ENCODE measurements at regions not wholly inside any gene's neighbourhood (a gene's known extent, or its start where the extent isn't known, plus 50 kb on each side); places are given as distances from the start of the nearest gene placed in this dataset.

GRCh38 chr3:101950985-101951733, 101.8 kb downstream of the NFKBIZ start:
- TF ChIP-seq, protein P1, sequence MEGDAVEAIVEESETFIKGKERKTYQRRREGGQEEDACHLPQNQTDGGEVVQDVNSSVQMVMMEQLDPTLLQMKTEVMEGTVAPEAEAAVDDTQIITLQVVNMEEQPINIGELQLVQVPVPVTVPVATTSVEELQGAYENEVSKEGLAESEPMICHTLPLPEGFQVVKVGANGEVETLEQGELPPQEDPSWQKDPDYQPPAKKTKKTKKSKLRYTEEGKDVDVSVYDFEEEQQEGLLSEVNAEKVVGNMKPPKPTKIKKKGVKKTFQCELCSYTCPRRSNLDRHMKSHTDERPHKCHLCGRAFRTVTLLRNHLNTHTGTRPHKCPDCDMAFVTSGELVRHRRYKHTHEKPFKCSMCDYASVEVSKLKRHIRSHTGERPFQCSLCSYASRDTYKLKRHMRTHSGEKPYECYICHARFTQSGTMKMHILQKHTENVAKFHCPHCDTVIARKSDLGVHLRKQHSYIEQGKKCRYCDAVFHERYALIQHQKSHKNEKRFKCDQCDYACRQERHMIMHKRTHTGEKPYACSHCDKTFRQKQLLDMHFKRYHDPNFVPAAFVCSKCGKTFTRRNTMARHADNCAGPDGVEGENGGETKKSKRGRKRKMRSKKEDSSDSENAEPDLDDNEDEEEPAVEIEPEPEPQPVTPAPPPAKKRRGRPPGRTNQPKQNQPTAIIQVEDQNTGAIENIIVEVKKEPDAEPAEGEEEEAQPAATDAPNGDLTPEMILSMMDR (IDR thresholded peaks at IDR 0.05 in 2 of 3, conservative IDR thresholded peaks at IDR 0.05 in 1 of 3; ENCODE audit: control insufficient read depth in 2 of 3, extremely low read depth in 1 of 3, insufficient read depth in 1 of 3, low read depth in 3 of 3, low read length in 3 of 3): no peak
- TF ChIP-seq SMAD1 (IDR thresholded peaks at IDR 0.05; ENCODE audit: low read depth, partially characterized antibody) (no peak), EZH2 (IDR thresholded peaks at IDR 0.05; ENCODE audit: borderline replicate concordance, control insufficient read depth, low read depth, low read length) (no peak), ZNF207 (IDR thresholded peaks at IDR 0.05; ENCODE audit: borderline replicate concordance) (no peak), LARP7 (IDR thresholded peaks at IDR 0.05) (no peak), ZNF217 (IDR thresholded peaks at IDR 0.05) (no peak)
